Activated T-cell treated with anti-CD3 and anti-CD28 coated beads, Interleukin-2, amount 50 U/mL, for 24 hours (primary cell): ENCODE measurements at regions not wholly inside any gene's neighbourhood (a gene's known extent, or its start where the extent isn't known, plus 50 kb on each side); places are given as distances from the start of the nearest gene placed in this dataset.

Experiments used
- DNase-seq: peaks from one replicate; pipeline ENCODE4 v3.0.0-alpha.2; 2020
- H3K27ac Mint-ChIP-seq: 2 replicates; pipeline ENCODE4 v1.8.0; 2020; ENCODE audit warnings: mild to moderate bottlenecking, mixed read lengths
- H3K27me3 Mint-ChIP-seq: 2 replicates; pipeline ENCODE4 v1.8.0; 2020; ENCODE audit warnings: mixed read lengths
- H3K36me3 Mint-ChIP-seq: 2 replicates; pipeline ENCODE4 v1.8.0; 2020; ENCODE audit warnings: low read depth, mixed read lengths
- H3K4me1 Mint-ChIP-seq: 2 replicates; pipeline ENCODE4 v1.8.0; 2020; ENCODE audit warnings: low read depth, mixed read lengths
- H3K4me3 Mint-ChIP-seq: 2 replicates; pipeline ENCODE4 v1.8.0; 2020; ENCODE audit warnings: mild to moderate bottlenecking, moderate library complexity, mixed read lengths
- H3K9me3 Mint-ChIP-seq: 2 replicates; pipeline ENCODE4 v1.8.0; 2020; ENCODE audit warnings: mixed read lengths

DNA sequence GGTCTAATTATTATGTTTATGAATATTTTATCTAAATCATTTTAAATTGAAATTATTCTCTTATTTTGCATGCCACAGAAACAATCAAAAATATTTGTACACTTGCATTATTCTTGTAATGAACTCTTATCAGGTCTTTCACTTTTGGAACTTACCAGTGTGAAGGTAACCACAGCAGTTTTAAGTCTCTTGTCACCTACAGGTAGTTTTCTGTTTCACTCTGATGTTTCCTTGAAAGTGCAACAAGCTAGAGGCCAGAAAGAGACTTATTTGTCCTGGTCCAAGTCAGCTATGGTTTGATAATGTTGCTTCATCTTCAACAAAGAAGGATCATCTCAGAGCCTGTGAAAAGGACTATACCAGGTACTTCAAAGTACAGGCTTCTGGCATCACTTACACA, 133.4 kb upstream of the NBEA start:
- peaks cover 6% of the 10 kb centered on the region for H3K9me3 Mint-ChIP-seq
- no peak overlapping the region for H3K27ac Mint-ChIP-seq
- H3K4me1 Mint-ChIP-seq = no peaks in the 10 kb centered on the region
- H3K4me3 Mint-ChIP-seq = no peak overlapping the region
- no peak for DNase-seq
- H3K36me3 Mint-ChIP-seq = no peaks in the 10 kb centered on the region
- H3K27me3 Mint-ChIP-seq = no peaks in the 10 kb centered on the region

DNA sequence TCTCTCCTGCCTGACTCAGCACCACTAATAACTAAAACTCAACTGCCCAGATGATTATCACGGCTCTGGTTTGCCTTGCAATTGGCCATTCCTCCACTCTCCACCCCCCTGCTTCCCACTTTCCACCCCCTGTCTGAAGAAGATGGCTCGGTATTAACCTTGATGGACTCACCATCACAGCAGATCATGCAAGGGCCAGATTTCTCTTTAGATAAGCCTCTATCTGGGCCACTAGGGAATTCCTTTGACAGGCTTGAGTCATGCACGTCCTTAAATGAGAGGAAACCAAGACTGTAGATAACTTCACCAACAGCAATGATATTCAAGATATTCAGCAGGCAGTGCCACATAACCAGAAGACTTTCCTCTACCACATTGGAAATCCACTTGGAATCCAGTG, 131.1 kb upstream of the NBEA start:
- DNase-seq = no peak
- peaks cover 8% of the 10 kb centered on the region for H3K9me3 Mint-ChIP-seq
- no peaks in the 10 kb centered on the region for H3K4me1 Mint-ChIP-seq
- no peaks in the 10 kb centered on the region for H3K36me3 Mint-ChIP-seq
- H3K27ac Mint-ChIP-seq = no peak overlapping the region
- H3K27me3 Mint-ChIP-seq = no peaks in the 10 kb centered on the region
- H3K4me3 Mint-ChIP-seq = no peak overlapping the region

GRCh38 chr13:34815526-34815925, 126.5 kb upstream of the NBEA start:
- Mint-ChIP-seq H3K27ac (no peak overlapping the region), H3K27me3 (no peaks in the 10 kb centered on the region), H3K9me3 (peaks cover 8% of the 10 kb centered on the region), H3K36me3 (no peaks in the 10 kb centered on the region), H3K4me3 (no peak overlapping the region), H3K4me1 (no peaks in the 10 kb centered on the region)
- no peak for DNase-seq

DNA sequence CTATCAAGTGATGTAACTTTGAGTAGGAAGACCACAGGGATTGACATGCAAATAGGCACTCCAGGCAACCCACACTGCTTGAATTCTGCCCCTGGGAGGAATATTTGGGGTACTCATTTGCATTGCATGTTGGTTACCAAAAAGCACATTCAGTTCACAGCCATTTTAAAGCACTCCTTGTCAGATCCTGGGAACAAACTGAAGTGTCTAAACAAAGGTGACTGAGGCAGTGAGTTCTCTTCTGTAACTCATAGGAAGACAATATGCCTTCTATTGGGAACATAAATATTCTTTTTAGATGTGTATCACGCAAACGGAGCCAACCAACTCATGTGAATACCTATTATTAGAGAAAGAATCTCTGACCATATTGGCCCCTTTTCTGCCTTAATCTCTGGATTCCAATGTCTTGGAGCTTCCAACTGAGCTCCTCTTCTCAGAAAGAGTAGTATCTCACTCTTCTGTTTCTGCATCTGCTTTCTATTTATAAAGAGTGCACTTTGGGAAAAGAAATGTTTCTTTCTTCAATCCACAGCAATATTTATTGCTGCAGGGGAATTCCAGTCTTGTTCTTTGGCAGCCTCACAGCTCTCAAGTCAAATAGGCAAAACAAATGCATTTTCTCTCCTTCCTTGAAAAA, 125.7 kb upstream of the NBEA start:
- DNase-seq = no peak
- H3K27me3 Mint-ChIP-seq = no peaks in the 10 kb centered on the region
- H3K4me1 Mint-ChIP-seq = no peaks in the 10 kb centered on the region
- peaks cover 8% of the 10 kb centered on the region for H3K9me3 Mint-ChIP-seq
- no peaks in the 10 kb centered on the region for H3K36me3 Mint-ChIP-seq
- no peak overlapping the region for H3K27ac Mint-ChIP-seq
- no peak overlapping the region for H3K4me3 Mint-ChIP-seq

- H3K27me3 Mint-ChIP-seq = no peaks in the 10 kb centered on the region
- DNase-seq = no peak
- H3K9me3 Mint-ChIP-seq = peaks cover 7% of the 10 kb centered on the region
- H3K27ac Mint-ChIP-seq = no peak overlapping the region
- no peaks in the 10 kb centered on the region for H3K4me1 Mint-ChIP-seq
- H3K4me3 Mint-ChIP-seq = no peak overlapping the region
- H3K36me3 Mint-ChIP-seq = no peaks in the 10 kb centered on the region
These were observed 125.0 kb upstream of the NBEA start for GRCh38 chr13:34816908-34817665.

DNA sequence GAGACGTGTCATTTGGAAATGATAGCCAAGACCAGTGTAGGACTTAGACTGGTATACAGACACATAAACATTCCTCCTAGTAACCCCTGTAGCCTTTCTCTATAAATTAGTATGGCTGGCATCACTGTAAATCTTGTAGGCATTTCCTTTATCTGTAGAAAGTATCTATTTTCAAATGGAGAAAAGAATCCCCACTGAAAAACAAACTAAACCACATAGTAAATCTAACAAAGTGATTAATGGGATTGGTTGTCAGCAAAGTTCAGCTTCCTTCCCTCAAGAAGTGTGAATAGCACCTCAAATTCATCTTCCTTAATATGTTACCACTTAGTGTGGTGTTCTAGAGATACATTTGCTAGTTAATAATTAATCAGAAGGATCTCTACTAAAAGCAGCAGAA, 119.4 kb upstream of the NBEA start:
- no peak for DNase-seq
- H3K4me1 Mint-ChIP-seq = no peaks in the 10 kb centered on the region
- H3K36me3 Mint-ChIP-seq = no peaks in the 10 kb centered on the region
- H3K27me3 Mint-ChIP-seq = no peaks in the 10 kb centered on the region
- no peak overlapping the region for H3K4me3 Mint-ChIP-seq
- no peak overlapping the region for H3K27ac Mint-ChIP-seq
- H3K9me3 Mint-ChIP-seq = no peaks in the 10 kb centered on the region

DNA sequence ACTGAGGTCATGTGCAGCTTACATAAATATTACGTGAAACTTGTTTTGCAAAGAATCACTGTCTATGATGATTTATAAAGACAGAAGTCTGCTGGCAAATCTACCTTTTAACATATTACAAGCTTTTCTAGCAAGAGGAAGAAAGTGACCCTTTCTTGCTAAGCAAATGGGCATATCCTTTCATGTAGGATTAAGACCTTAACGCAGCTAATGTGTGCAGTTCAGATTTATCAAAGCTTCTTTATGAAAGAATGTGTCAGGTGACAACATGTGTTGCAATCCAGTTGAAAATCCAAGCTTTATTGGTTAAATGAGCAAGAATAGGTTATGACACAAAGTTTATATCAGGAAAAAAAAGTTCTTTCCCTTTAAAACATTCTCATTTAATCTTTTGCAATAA, 115.6 kb upstream of the NBEA start:
- Mint-ChIP-seq H3K4me1 (no peaks in the 10 kb centered on the region), H3K27ac (no peak overlapping the region), H3K27me3 (no peaks in the 10 kb centered on the region), H3K9me3 (no peaks in the 10 kb centered on the region), H3K4me3 (no peak overlapping the region), H3K36me3 (no peaks in the 10 kb centered on the region)
- no peak for DNase-seq

GRCh38 chr13:34833562-34834182, 108.4 kb upstream of the NBEA start:
- Mint-ChIP-seq H3K4me3 (no peak overlapping the region), H3K4me1 (no peaks in the 10 kb centered on the region), H3K9me3 (peaks cover 4% of the 10 kb centered on the region), H3K27me3 (peaks cover 3% of the 10 kb centered on the region), H3K27ac (no peak overlapping the region), H3K36me3 (no peaks in the 10 kb centered on the region)
- DNase-seq = no peak

DNA sequence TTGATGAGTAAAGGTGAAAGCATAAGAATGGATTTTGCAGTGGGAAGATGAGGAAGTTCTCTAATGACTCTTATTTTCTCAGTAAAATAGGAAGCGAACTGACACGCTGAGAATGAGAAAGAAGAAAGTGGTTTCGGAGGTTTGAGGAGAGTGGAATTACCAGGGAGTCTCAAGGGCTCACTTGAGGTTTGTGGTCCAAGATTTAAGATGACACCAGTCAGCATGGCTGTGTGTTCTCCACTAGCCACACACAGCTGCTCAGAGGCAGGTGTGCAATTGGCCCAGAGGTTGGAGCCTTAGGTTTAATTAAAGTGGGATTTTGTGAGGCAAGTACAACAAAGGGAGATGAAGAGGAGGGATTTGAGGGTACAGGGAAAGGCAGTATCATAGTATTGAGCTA, 99.6 kb upstream of the NBEA start:
- no peak overlapping the region for H3K27ac Mint-ChIP-seq
- H3K27me3 Mint-ChIP-seq = no peaks in the 10 kb centered on the region
- no peaks in the 10 kb centered on the region for H3K9me3 Mint-ChIP-seq
- no peaks in the 10 kb centered on the region for H3K36me3 Mint-ChIP-seq
- no peaks in the 10 kb centered on the region for H3K4me1 Mint-ChIP-seq
- no peak for DNase-seq
- H3K4me3 Mint-ChIP-seq = no peak overlapping the region

DNA sequence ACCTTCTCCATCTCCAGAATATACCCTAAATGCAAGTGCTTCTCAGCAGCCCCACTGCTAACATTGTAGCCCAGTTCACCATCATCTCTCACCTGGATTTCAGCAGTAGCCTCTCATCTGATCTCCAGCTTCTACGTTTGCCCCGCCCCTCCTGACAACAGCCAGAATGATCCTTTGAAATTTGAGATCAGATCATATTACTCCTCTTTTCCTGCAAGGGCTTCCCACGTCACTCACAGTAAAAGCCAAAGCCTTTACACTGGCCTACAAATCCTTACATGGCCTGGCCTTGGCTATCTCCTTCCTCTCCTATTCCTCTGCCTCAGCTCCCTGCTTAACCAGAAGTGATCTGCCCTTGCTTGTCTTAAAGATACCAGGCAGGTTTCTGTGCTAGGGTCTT, 94.3 kb upstream of the NBEA start:
- Mint-ChIP-seq H3K9me3 (no peaks in the 10 kb centered on the region), H3K27ac (no peak overlapping the region), H3K36me3 (no peaks in the 10 kb centered on the region), H3K4me3 (no peak overlapping the region), H3K4me1 (no peaks in the 10 kb centered on the region), H3K27me3 (no peaks in the 10 kb centered on the region)
- DNase-seq = no peak

DNA sequence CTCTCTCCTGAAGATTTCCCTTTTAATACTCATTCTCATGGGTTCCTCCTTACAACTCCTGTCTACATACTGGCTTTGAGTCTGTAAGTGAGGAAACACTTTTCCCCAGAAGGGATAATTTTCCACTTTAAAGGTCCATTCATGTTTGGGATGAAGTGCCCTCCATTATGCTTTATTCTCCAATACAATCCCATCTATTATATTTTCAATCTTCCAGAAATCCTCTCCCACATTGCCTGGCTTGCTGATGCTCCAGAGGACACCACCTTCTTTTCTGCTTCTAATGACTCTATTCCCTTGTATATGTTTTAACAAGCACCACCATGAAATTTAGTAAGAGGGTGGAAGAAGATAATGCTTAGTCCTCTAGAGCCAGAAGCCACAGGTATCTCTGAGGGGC, 92.7 kb upstream of the NBEA start:
- Mint-ChIP-seq H3K27me3 (no peaks in the 10 kb centered on the region), H3K4me3 (no peak overlapping the region), H3K9me3 (peaks cover 2% of the 10 kb centered on the region), H3K27ac (no peak overlapping the region), H3K4me1 (no peaks in the 10 kb centered on the region), H3K36me3 (no peaks in the 10 kb centered on the region)
- no peak for DNase-seq

GRCh38 chr13:34853161-34853560, 88.9 kb upstream of the NBEA start:
- Mint-ChIP-seq H3K4me3 (no peak overlapping the region), H3K36me3 (no peaks in the 10 kb centered on the region), H3K27ac (no peak overlapping the region), H3K27me3 (no peaks in the 10 kb centered on the region), H3K9me3 (peaks cover 2% of the 10 kb centered on the region), H3K4me1 (no peaks in the 10 kb centered on the region)
- DNase-seq = no peak

DNA sequence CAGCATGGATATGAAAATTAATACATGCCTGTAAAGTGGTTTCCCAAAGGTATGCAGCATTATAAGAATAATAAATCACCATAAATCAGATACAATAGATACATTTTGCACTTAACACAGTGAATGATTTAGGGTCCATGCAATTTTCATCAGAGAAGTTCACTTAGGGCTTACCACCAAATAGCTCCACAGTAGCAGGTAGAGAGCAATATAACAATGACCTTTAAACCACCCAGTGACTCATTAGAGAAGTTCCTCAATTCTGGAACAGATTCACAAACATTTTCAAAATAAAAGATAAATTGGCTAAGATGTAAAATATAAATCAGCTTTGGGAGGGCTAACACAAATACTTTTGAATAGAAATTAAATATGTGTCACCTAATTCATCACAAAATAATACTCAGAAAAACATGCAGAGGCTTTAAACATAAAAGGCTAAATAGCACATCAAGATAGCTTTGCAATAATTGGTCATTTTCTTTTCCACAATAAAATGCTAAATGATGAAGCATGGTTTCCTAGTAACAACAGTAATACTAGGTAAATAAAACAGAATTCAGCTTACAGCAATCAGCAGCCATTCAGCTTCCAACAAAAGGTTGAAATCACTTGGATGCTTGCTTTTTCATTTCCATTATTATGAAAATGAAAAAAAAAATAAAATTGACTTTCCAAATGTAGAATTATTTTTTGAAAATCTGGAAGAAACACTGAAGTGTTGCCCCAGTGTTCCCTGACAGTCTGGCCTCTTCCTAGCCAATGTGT, 84.3 kb upstream of the NBEA start:
- DNase-seq = no peak
- Mint-ChIP-seq H3K4me3 (no peak overlapping the region), H3K4me1 (no peaks in the 10 kb centered on the region), H3K27ac (no peak overlapping the region), H3K9me3 (peaks cover 2% of the 10 kb centered on the region), H3K27me3 (no peaks in the 10 kb centered on the region), H3K36me3 (no peaks in the 10 kb centered on the region)

GRCh38 chr13:34862311-34862710, 79.8 kb upstream of the NBEA start:
- Mint-ChIP-seq H3K27me3 (no peaks in the 10 kb centered on the region), H3K9me3 (no peaks in the 10 kb centered on the region), H3K4me1 (no peaks in the 10 kb centered on the region), H3K27ac (no peak overlapping the region), H3K36me3 (no peaks in the 10 kb centered on the region), H3K4me3 (no peak overlapping the region)
- no peak for DNase-seq

DNA sequence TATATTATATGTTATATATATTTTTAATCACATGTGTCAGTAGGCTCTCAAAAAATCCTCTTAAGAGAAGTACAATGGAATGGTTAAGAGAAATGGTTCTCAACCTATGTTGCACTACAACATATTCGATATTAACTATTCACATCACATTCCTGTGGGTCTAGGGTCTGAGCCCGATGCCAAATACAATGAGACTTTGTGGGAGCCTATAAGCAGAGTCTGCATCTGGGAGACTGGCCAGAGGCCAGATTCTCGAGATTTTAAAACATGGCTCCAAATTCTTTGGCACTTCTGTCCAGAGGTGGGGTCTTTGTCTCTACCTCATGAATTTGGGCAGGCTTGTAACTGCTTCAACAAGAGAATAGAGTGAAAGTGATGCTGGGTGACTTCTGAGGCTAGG, 79.4 kb upstream of the NBEA start:
- no peaks in the 10 kb centered on the region for H3K36me3 Mint-ChIP-seq
- H3K4me3 Mint-ChIP-seq = no peak overlapping the region
- H3K27ac Mint-ChIP-seq = no peak overlapping the region
- no peak for DNase-seq
- H3K4me1 Mint-ChIP-seq = no peaks in the 10 kb centered on the region
- no peaks in the 10 kb centered on the region for H3K27me3 Mint-ChIP-seq
- H3K9me3 Mint-ChIP-seq = no peaks in the 10 kb centered on the region
